HG03521 (cell line): ENCODE measurements at regions not wholly inside any gene's neighbourhood (a gene's known extent, or its start where the extent isn't known, plus 50 kb on each side); places are given as distances from the start of the nearest gene placed in this dataset.

Experiments used
- ATAC-seq: cut with Tn5 transposase; IDR thresholded peaks from one replicate; pipeline ENCODE4 v1.9.1; 2021; ENCODE audit warnings: mild to moderate bottlenecking, moderate library complexity; ENCODE audit not compliant: unreplicated experiment

DNA sequence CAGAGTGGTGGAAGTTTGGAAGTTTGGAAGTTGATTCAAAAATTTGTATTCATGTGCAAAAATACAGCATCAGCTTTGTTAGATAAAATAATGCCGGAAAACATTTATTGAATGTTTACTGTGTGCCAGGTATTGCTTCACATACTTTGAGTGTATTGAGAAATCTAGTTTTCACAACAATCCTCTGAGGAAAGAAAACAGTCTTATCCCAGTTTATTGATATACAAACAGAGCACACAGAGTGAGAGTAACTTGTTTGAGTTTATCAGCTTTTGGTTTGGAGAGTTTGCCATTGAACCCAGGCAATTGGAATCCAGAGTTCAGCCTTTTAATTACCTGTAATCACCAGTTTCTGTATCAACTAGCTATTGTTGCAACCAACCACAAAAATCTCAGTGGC lies 127.2 kb upstream of the RPS6KA3 start:
- no peak for ATAC-seq

DNA sequence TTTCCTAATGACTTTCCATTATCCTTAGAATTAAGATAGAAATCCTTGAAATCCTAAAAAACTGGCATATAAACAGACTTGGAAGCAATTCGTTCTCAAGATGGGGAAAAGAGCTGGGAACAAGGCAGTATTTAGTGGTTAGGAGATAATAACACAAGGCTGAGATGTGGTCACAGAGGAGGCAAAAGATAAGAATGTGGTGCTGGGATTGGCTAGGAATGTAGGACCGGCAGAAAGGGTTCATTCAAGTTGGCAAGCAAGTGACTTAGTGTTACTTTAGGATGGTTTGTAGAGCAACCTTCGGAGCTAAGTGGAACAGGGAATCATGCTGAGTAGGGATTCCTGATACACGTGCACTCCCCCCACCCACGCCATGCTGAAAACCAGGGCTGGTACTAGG lies 121.9 kb upstream of the RPS6KA3 start:
- ATAC-seq: no peak

DNA sequence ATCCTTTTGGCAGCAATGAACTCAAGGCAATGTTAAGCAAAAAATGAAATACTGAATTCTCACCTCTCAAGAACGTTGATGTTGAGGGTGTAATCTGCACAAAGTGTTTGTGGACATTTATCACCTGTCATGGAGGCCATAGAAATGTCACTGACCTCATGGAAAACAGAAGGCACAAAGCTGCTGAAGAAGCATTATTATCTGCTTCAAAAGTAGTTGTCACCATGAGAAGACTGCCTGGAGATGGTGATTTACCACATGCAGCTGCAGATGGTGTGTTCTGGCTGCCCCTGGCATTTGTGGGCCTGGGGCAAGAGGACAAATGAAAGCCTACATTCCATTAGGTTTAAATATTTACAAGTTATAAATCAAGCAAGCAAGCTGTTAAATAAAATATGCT lies 116.8 kb upstream of the RPS6KA3 start:
- ATAC-seq: no peak

DNA sequence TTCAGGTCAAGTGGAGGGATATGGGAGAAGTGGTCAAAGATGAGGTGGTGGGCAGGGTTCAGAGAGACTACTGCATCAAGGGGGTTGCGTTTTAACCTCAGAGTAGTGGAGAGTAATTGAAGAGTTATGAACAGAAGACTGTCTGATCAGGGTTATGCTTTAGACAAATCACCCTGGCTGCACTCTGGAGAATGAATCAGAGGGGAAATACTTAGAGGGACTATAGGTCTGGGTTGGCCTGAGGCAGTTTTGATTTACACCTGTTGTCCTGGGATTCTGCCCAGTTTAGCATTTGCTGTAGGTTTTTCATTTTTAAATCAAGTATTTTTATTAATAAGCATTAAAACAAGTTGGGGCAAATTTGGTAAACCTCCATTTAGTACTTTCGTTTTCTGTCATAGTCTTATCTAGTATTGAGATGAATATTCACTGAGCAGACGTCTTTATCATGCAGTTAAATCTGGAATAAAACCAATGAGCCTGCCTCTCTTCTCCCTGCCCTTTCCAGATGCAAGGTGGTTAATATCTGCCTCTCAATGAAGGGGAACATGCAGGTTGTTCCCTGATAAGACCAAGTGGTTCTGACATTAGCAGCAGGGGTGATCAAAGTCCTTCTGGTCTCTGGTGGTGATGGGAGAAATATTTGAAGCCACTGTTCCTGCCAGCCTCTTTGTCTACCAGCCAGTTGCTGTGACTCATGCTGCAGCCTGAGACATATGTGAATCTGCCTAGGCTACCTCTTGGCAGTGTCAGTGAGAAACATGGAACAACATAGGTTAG lies 116.0 kb upstream of the RPS6KA3 start:
- ATAC-seq: peak; percentile 68

DNA sequence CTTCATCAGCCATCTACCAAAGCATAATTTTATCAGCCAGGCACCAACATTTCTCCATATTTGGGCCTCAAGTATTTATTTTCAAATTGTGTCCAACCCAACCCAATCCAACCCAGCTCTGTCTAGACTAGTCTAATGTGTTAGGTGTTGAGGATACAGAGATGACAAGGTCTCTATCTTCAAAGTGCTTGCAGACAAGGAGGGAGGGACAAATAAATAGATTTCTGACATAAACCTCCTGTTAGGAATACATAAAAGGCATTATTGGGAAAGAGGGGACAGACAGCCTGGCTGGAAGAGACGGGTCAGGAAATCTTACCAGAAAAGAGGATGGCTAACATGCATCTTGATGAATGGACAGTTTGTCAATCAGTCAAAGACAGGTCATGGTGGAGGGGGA lies 115.4 kb upstream of the RPS6KA3 start:
- ATAC-seq: no peak

DNA sequence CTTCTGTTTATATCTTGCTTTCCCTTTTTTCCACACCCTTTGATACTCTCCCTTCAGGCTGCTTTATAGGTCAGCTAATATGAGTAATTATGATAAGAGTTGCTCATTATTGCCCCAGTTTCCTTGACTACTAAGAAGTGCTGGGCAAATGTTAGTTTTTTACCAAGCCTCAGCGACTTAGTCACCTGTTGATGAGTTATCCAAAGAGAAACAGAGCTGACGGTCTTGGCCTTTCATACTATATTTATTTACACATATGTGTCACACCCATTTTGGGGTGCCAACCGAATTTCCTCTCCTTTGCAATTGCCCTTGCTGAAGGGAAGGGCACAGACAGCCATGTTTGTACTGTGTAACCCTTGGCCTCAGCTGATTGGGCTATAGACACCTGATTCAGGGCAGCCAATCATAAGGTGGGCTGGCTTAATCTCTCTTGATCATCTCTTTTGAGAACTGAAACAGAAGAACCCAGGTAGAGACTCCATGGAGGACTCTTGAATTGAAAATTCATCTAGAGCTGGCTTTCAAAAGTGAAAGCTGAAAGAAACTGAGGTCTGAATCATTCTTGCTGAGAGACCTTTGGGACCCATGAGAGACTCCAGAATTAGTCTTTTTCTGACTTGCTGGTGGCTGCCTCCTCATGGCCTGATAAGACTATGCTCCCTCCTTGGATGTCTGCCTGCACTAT lies 111.7 kb upstream of the RPS6KA3 start:
- ATAC-seq: peak; percentile 46

DNA sequence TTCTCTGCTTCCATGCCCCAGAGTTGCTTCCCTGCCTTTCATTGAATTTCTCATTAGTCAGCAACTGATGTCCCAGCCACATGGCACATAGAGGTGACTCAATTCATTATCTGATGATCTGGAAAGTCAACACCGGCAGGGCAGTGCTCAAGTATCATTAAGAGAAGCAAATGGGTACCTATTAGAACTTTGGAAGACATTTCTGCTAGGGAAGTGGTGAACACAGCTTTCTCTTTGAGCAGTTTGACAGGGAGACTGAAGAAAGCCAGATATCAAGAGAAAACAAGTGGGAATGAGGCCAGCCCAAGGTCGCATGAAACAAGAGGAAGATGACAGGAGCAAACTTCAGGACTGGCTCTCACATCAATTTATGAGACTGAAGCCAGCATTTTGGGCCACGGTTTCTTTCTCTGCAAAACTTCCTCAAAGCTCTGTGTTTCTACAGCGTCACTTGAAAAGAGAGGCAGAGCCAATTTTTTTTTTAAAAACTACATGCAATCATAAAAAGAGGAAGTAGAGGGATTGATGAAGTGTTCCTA lies 108.3 kb upstream of the RPS6KA3 start:
- ATAC-seq: no peak

DNA sequence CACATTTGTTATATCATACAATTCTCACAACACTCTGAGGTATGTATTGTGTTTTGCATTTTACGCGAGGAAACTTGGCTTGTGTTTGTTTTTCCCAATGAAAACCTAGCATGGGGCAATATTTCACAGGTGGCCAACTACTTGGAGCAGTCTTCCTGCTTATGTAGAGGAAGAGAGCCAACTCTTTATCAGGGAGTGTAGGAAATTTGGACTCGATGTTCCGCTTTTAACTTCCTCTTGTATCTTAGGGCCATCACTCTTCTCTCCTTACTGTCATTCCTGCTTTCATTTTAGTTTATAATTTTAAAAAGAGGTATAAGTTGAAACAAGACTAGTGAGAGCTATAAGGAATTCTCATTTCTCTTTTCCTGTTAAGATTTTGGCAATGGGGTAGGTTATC lies 107.7 kb upstream of the RPS6KA3 start:
- ATAC-seq: no peak

DNA sequence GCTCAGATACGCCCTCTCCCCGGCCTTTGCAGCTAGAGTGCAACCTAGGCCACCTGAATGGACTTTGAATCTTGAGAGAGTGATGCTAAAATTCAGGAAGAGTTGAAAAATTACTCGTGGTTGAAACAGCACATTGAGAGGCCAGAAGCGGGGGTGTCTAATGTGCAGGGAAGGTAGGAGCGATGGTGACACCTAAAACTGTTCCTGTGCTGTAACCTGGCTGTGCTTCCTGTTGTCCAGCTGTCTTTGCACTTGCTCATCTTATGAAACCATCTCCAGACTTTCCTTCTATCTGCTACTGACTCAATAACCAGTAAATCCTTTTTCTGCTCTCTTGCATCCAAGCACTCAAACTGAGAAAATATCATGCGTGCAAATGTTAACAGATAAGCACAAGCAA lies 106.4 kb upstream of the RPS6KA3 start:
- no peak for ATAC-seq

DNA sequence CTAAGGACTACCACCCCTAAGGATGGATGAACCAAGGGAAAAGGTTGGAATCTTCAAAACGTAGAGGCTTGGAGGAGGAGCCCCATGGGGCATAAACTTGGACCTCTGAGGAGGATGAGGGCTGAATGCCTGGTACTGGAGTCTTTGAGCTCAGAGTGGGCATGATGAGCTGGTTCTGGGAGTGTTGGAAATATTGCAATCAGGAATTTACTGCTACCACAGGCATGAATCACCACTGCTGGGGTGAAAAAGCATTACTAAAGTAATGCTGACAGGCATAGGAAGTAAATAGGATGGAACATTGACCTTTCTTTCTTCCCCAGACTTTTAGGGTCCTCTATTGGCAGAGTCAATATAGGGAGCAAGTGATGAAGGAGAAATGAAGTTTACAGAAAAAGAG lies 105.8 kb upstream of the RPS6KA3 start:
- ATAC-seq: no peak

DNA sequence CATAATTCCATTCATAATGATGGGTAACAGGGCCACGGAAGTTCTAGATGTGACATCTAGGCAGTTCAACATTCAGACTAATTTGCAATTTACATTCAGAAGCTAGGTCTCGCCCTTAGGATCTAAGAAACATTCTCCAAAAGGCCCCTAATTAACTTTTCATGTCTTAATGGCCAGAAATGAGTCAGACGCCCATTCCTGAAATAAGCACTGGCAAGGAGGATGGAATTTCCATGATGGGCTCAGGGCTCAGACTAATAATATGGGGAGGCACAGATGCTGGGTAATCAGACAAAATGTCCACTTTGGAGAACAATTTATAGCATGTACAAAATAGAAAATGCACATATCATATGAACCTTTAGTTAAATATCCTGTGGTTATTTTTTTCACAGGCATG lies 102.8 kb upstream of the RPS6KA3 start:
- no peak for ATAC-seq

DNA sequence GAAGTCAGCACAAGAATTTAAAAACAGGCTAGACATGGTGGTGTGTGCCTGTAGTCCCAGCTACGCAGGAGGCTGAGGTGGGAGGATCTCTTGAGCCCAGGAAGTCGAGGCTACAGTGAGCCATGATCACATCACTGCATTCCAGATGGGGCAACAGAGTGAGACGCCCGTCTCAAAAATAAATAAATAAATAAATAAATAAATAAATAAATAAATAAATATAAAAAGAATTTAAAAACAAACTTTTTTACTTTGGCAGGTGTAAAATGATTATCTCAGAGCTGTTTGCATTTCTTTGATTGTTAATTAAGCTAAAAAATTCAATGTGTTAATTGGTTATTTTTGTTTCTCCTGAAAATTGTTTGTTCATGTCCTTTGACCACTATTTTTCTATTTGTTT lies 97.5 kb upstream of the RPS6KA3 start:
- no peak for ATAC-seq

DNA sequence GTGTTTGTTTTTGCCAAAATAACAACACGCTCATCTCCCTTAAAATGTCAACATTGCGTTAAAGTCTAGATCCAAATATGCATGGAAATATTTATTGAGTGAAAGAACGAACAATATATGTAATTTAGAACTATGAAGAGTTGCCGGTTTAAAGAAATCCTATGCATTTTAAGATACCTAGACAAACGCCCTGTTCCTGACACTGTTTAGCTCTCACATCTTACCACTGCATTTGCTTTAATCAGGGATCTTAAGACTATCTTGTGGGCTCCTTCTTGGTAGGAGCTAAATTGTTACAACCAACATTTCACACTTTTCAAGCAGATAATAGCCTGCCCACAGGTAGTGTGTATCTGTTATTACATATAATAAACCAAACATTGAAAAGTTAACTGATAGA lies 96.6 kb upstream of the RPS6KA3 start:
- ATAC-seq: no peak

DNA sequence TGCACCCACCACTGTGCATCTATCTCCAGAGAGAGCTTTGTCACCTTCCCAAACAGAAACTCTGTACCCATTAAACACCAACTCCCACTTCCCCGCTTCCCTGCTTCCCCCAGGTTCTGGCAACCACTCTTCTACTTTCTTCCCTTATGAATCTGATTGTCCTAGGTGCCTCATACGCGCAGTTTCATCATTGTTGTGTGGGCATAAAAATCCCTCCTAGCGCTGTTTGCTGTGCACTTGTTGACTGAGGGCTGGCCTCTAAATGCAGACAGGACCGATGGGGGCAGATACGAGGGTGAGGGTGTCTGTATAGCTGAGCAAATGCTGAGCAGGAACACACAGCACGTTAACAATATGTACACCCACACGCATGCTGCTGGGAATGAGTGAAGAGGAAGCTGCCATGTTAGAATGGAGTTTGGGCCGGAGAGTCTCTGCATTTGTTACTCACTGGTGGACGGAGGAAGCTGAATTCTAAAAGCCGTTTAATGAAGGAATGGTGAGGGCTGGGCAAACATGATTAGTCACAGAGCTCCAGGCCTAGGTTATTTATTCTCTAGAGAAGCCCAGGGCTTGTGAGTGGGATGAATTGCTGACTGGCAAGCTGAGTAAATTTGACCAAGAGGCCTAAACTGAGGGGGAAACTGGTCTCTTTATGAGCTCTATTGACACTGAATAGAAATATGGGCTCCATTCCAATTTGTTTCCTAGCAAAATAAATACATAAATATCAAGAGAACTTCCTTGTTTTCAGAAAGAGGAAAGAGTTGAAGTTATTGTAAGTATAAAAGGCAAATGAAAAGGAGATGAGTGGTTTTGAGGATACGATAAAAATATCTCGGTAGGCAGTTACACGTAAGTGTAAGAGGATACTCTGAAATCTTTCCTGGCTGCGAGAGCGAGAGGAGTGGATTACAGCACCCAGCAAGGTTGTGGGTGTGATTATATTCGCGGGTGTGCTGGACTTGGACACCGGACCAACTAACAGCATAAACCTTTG lies 95.9 kb upstream of the RPS6KA3 start:
- ATAC-seq: no peak

DNA sequence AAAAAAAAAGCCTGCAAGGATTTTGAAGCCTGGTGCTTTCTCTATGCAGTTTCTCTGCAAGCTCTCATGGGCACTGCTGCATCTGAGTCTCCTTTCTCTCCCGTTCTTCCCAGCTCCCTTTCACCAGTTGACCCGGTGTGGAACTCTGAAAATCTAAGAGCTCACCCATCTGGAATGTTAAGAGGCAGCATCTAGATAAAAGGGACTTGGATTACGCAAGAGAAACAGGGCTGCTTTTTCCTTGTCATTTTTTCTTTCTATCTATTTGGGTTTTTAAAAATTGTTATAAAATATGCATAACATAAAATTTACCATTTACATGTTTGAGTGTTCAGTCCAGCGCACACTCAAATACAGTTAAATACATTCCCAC lies 95.2 kb upstream of the RPS6KA3 start:
- ATAC-seq: no peak

DNA sequence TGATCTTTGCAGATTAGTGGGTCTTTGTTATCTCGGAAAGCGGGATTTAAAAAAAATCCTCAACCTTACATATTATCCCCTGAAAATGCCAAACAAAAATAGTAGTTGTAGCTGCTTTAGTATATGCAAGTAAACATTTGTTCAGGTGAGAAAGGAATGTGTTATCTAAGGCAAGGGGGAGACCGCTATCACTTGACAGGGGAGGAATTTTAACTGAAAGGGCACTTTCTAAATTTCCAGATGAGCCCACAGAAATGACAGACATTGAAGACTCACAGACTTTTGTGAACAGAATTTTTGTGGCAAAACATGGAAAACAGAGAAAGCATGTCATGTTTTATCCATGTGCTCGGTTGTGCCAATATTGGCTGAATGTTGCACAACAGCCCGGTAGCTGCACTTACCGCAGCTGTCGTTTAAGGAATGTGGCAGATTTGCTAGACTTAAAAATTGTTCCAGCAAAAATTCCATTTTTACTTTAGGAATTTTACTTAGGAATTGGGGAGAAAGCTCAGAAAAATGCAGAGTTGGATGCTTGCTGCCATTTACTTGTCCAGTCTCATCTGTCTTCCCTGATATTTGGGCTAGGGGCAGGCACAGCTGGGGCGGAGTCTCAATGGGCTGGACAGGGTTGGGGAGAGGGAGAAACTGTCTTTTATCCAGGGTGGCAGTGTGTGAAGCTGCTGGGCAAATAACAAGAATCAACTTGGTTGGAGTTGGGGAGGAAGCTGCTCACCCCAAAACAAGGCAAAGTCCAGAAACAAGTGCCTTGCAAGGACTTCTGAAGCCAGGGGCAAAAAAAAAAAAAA lies 94.6 kb upstream of the RPS6KA3 start:
- no peak for ATAC-seq

DNA sequence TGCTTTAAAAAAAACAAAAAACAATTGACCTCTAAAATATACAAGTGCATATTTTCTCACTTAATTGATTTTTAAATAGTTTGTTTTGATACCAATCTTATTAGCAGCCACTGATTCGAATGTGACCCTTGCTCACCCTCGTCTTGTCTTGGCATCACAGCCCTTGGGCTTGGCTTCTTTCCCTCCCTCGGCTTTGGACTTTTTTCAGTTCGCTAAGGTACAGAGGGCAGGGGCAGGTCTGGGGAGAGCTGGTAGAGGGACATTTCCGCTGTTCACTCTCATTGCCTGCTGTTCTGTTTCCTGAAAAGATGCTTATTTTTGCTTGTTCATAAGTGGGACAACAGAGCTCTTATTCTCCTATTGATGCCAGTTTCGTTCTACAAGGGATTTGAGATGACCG lies 88.5 kb upstream of the RPS6KA3 start:
- no peak for ATAC-seq

DNA sequence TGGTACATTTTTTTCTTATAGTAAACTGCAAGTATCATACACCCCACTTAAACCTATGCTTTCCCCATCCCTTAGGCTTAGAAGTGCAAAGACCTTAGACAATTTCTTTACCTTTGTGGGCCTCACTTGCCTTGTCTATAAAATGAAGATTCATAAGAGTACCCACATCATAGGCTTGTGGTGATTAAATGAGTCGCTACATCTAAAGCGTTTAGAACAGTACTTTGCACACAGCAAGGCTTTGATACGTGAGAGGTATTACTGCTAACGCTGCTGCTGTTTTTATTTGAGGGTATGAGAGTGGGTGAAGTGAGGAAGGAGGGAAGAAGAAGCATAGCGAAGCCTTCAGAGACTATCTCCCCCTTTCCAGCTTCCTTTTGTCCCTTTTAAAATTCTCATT lies 87.8 kb upstream of the RPS6KA3 start:
- no peak for ATAC-seq

DNA sequence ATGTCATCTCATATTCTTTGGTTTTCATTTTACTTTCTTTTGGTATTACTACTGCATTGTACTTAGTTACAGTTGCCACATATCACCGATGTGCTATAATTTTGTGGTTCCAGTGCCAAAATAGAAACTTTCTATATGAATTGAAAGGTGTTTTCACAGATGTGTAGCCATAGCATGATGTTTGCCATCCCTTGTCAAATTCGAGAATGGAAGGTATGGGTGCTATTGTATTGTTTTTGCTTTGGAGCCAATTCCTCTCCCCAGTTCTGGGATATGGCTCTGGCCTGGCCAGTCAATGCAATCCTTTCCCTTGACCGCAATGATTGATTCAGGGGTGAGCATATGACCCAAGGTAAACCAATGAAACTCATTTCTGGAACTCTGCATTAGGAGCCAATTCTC lies 86.2 kb upstream of the RPS6KA3 start:
- peak; percentile 78 for ATAC-seq

DNA sequence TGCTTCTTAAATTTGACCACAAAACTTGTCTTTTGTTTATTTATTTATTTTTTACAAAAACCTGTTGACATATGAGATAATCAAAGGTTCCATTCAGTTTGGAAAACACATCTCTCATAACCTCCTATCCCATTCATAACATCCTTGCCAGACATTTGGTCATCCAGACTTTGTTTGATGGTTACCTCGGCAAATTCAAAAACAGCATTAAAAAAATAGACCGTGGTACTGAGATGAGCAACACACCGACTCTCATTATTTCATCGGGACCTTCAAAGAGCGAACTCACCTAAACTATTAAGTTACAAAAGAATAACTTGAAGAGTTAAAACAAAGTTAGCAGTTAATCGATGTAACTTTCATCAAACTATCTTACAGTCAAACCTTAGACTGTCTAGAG lies 85.8 kb upstream of the RPS6KA3 start:
- ATAC-seq: no peak
